Cardiac muscle cell (in vitro differentiated cells and primary cell): ENCODE measurements at regions not wholly inside any gene's neighbourhood (a gene's known extent, or its start where the extent isn't known, plus 50 kb on each side); places are given as distances from the start of the nearest gene placed in this dataset.

Experiments
- DNase-seq, 2 donors: peaks; one replicate each; pipeline versions ENCODE4 v3.0.0 to v3.0.0-alpha.2; 2010 to 2017; ENCODE audit warnings: low read depth in 1 of 2, low spot score in 1 of 2
- H3K27ac ChIP-seq: fragments of 200-600 bp; sonication (generic); 2 replicates; pipeline ENCODE4 v1.5.1; 2016
- H3K27me3 ChIP-seq: fragments of 200-600 bp; sonication (generic); 2 replicates; pipeline ENCODE4 v1.6.0; 2016; ENCODE audit warnings: control low read depth
- H3K36me3 ChIP-seq: fragments of 200-600 bp; sonication (generic); 2 replicates; pipeline ENCODE4 v1.5.1; 2016; ENCODE audit warnings: control low read depth
- H3K4me1 ChIP-seq: fragments of 200-600 bp; sonication (generic); 2 replicates; pipeline ENCODE4 v1.8.1; 2017; ENCODE audit warnings: low read depth, mild to moderate bottlenecking, mixed run types
- H3K4me3 ChIP-seq: fragments of 200-600 bp; sonication (generic); 2 replicates; pipeline ENCODE4 v1.5.1; 2016; ENCODE audit warnings: mild to moderate bottlenecking
- H3K9me3 ChIP-seq: fragments of 200-600 bp; sonication (generic); 2 replicates; pipeline ENCODE4 v1.5.1; 2017; ENCODE audit warnings: low read depth, mild to moderate bottlenecking, control low read depth
- TF ChIP-seq, protein P1 (sequence below): IDR thresholded peaks from 2 replicates; pipeline ENCODE4 v1.5.1; 2012; ENCODE audit warnings: low read depth, mild to moderate bottlenecking, low read length

DNA sequence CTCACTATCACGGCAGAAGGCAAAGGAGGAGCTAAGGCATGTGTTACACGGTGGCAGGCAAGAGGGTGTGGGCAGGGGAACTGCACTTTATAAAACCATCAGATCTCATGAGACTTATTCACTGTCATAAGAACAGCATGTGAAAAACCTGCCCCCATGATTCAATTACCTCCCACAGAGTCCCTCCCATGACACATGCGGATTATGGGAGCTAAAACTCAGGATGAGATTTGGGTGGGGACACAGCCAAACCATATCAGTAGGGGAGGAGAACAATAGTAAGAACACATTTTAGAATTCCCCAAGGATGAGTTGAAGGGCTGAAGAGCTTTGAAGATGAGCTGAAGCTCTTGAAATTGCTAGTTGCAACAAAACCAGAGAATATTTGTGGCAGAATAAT, 287.9 kb downstream of the SMARCA2 start:
- TF ChIP-seq, protein P1, sequence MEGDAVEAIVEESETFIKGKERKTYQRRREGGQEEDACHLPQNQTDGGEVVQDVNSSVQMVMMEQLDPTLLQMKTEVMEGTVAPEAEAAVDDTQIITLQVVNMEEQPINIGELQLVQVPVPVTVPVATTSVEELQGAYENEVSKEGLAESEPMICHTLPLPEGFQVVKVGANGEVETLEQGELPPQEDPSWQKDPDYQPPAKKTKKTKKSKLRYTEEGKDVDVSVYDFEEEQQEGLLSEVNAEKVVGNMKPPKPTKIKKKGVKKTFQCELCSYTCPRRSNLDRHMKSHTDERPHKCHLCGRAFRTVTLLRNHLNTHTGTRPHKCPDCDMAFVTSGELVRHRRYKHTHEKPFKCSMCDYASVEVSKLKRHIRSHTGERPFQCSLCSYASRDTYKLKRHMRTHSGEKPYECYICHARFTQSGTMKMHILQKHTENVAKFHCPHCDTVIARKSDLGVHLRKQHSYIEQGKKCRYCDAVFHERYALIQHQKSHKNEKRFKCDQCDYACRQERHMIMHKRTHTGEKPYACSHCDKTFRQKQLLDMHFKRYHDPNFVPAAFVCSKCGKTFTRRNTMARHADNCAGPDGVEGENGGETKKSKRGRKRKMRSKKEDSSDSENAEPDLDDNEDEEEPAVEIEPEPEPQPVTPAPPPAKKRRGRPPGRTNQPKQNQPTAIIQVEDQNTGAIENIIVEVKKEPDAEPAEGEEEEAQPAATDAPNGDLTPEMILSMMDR = no peak
- Histone ChIP-seq H3K4me1 (no peaks in the 10 kb centered on the region), H3K27ac (no peak overlapping the region), H3K9me3 (no peaks in the 10 kb centered on the region), H3K4me3 (no peak overlapping the region), H3K27me3 (no peaks in the 10 kb centered on the region), H3K36me3 (no peaks in the 10 kb centered on the region)
- DNase-seq = no peak

DNA sequence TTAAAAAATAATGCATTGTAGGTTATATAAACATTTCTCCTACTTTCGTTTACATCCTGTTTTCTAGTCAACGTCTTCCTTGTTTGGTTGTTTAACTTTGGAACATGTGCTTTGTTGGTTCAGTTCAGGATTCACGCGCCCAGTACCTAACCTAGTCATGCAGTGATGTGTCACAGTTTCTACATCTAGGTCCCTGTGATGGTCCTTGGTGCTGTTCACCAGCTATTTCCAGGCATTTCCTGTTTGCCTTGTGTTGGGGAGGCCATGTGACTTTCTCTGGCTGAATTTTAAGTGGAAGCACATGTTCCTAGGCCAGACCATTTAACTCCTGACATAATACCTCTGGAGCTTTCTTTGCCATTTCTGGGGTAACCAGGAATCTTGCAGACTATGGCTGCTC, 292.3 kb downstream of the SMARCA2 start:
- Histone ChIP-seq H3K4me3 (no peak overlapping the region), H3K9me3 (no peaks in the 10 kb centered on the region), H3K27ac (no peak overlapping the region), H3K4me1 (no peaks in the 10 kb centered on the region), H3K27me3 (no peaks in the 10 kb centered on the region), H3K36me3 (no peaks in the 10 kb centered on the region)
- TF ChIP-seq, protein P1 = no peak
- DNase-seq = peak in 1 of 2 donors; percentile 42

DNA sequence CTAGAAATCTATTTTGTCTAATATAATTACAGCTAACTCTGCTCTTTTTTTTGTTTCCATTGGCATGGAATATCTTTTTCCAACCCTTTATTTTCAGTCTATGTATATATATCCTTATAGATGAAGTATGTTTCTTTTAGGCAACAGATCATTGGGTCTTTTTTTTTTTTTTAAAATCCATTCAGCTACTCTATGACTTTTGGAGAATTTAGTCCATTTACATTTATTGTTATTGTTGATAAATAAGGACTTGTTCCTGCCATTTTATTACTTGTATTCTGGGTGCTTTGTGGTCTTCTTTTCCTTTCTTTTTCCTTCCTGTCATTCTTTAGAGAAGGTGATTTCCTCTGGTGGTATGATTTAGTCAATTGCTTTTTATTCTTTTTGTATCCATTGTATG, 296.8 kb downstream of the SMARCA2 start:
- H3K9me3 ChIP-seq = no peaks in the 10 kb centered on the region
- DNase-seq = no peak
- no peak overlapping the region for H3K27ac ChIP-seq
- H3K4me1 ChIP-seq = no peaks in the 10 kb centered on the region
- TF ChIP-seq, protein P1 = no peak
- no peak overlapping the region for H3K4me3 ChIP-seq
- no peaks in the 10 kb centered on the region for H3K27me3 ChIP-seq
- no peaks in the 10 kb centered on the region for H3K36me3 ChIP-seq

DNA sequence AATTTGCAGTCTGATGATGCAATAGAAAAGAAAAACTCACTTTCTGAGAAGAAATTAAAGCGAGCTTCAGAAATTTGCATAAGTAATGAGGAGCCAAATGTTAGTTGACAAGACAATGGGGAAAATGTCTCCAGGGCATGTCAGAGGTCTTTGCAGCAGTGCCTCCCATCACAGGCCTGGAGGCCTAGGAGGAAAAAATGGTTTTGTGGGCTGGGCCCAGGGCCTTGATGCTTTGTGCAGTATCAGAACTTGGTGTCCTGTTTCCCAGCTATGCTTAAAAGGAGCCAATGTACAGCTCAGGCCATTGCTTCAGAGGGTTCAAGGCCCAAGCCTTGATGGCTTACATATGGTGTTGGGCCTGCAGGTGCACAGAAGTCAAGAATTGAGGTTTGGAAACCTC, 298.4 kb downstream of the SMARCA2 start:
- TF ChIP-seq, protein P1 = no peak

DNA sequence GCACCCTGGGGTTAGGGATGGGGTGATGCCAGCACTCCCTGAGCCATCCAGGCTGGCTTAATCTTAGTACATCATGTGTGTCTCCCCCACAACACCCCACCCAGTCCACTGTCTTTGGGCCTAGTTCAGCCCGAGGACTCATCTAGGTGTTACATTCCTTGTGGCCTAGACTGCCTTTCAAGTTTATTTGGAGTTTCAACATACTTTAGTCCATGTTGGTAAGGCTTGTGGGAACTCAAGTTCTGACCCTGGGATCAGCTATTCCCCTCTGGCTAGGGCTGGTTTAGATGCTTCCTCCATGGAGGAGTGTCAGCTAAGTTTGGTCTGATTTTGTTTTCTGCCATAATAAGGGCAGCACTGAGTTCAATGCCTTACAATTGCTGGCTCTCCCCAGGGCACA, 302.4 kb downstream of the SMARCA2 start:
- Histone ChIP-seq H3K9me3 (no peaks in the 10 kb centered on the region), H3K27ac (no peak overlapping the region), H3K27me3 (no peaks in the 10 kb centered on the region), H3K4me3 (no peak overlapping the region), H3K4me1 (no peaks in the 10 kb centered on the region), H3K36me3 (no peaks in the 10 kb centered on the region)
- DNase-seq = no peak
- TF ChIP-seq, protein P1 = no peak

More for the DNA sequence above, 298.4 kb downstream of the SMARCA2 start:
- H3K4me1 ChIP-seq = no peaks in the 10 kb centered on the region
- no peaks in the 10 kb centered on the region for H3K36me3 ChIP-seq
- DNase-seq = no peak
- no peak overlapping the region for H3K27ac ChIP-seq
- no peaks in the 10 kb centered on the region for H3K27me3 ChIP-seq
- no peak overlapping the region for H3K4me3 ChIP-seq
- no peaks in the 10 kb centered on the region for H3K9me3 ChIP-seq

DNA sequence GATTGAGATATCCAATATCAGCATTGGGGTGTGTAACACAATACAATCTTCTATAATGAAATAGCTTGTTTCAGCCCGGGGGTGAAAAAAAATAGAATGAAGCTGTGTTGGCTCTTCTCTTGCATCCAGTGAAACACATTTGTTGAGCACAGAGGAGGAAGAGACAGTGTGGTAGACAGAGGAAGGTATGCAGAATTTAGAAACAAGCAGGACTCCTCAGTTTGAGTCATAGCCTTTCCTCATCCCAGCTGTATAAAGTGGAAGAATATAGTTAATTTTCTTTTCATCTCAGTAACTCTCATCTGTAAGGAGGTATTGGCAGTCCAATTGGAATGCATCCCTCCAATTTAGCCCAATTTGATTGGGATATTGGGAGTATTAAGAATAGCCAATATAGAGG, 302.2 kb upstream of the VLDLR start:
- no peaks in the 10 kb centered on the region for H3K9me3 ChIP-seq
- no peaks in the 10 kb centered on the region for H3K36me3 ChIP-seq
- no peaks in the 10 kb centered on the region for H3K4me1 ChIP-seq
- DNase-seq = no peak
- no peak overlapping the region for H3K27ac ChIP-seq
- H3K27me3 ChIP-seq = no peaks in the 10 kb centered on the region
- TF ChIP-seq, protein P1 = no peak
- H3K4me3 ChIP-seq = no peak overlapping the region
